Small intestine (tissue), 7 donors: ENCODE measurements at regions not wholly inside any gene's neighbourhood (a gene's known extent, or its start where the extent isn't known, plus 50 kb on each side); places are given as distances from the start of the nearest gene placed in this dataset.

Experiments
- DNase-seq, 2 donors: peaks; one replicate each; pipeline versions ENCODE4 v3.0.0 to v3.0.0-alpha.2; 2013
- FAIRE-seq: peaks from 2 replicates; lab custom pipeline; 2012; peaks lifted over from hg19 to GRCh38; lab: Jason Lieb, UNC
- H3K27ac ChIP-seq, 3 donors: one replicate each; pipeline ENCODE4 v1.5.1; 2013; ENCODE audit warnings: low read length in 2 of 3, mild to moderate bottlenecking in 2 of 3, control low read depth in 1 of 3, inconsistent platforms in 1 of 3, low read depth in 1 of 3, moderate library complexity in 1 of 3
- H3K27me3 ChIP-seq, 3 donors: one replicate each; pipeline ENCODE4 v1.6.1; 2013; ENCODE audit warnings: low read length in 3 of 3, inconsistent platforms in 1 of 3; ENCODE audit not compliant: control insufficient read depth in 3 of 3, insufficient read depth in 3 of 3
- H3K36me3 ChIP-seq, 3 donors: one replicate each; pipeline ENCODE4 v1.6.1; 2013; ENCODE audit warnings: low read length in 3 of 3, inconsistent platforms in 1 of 3, low read depth in 1 of 3, mild to moderate bottlenecking in 1 of 3, moderate library complexity in 1 of 3; ENCODE audit not compliant: control insufficient read depth in 3 of 3, insufficient read depth in 2 of 3
- H3K4me1 ChIP-seq, 3 donors: one replicate each; pipeline ENCODE4 v1.6.1; 2013; ENCODE audit warnings: low read length in 2 of 3, inconsistent platforms in 1 of 3, low read depth in 1 of 3, mild to moderate bottlenecking in 1 of 3, moderate library complexity in 1 of 3; ENCODE audit not compliant: control insufficient read depth in 3 of 3, insufficient read depth in 2 of 3
- H3K4me3 ChIP-seq, 3 donors: one replicate each; pipeline ENCODE4 v1.5.1; 2013; ENCODE audit warnings: low read length in 3 of 3, control low read depth in 1 of 3, inconsistent platforms in 1 of 3, low read depth in 1 of 3, mild to moderate bottlenecking in 1 of 3, moderate library complexity in 1 of 3
- H3K9me3 ChIP-seq, 2 donors: one replicate each; pipeline ENCODE4 v1.6.1; 2013; ENCODE audit warnings: low read depth in 1 of 2, low read length in 1 of 2; ENCODE audit not compliant: control insufficient read depth in 2 of 2, insufficient read depth in 1 of 2
- WGBS, 3 donors: extraction: QIAGEN DNeasy Blood & Tissue Kit; methylation state at CpG; one replicate each; pipeline ENCODE4 v1.1.7; 2013; 5-methylcytosine and 5-hydroxymethylcytosine counted together
- donor health status: healthy with polysubstance abuse.
- donor health status: control.
- donor health status: control.
- donor health status: Bipolar disorder and iron deficiency.
- donor health status: healthy.

DNA sequence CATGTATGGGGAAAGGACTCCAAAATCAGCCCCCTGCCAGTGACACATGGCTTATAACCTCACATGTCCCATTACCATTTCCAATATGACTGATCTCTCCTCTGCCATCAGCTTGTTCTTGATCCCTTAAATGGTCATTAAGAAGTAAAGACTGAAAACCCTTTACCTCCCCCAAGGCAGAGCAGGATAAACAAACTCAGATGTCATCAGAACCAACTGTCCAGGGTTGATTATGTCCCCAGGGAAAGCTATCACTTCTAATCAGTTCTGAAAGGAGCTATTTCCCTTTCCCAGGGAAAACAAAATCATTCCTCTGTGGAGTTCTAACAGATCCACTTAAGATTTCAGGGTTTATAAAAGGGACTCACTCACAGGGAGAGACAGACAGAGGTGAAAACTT lies 350.9 kb downstream of the SUCLA2 start:
- no peaks in the 10 kb centered on the region for H3K36me3 ChIP-seq
- no peaks in the 10 kb centered on the region for H3K4me1 ChIP-seq
- no peak overlapping the region for H3K4me3 ChIP-seq
- no peaks in the 10 kb centered on the region for H3K27me3 ChIP-seq
- FAIRE-seq (no peak), DNase-seq (no peak)
- H3K27ac ChIP-seq = no peak overlapping the region
- no peaks in the 10 kb centered on the region for H3K9me3 ChIP-seq

DNA sequence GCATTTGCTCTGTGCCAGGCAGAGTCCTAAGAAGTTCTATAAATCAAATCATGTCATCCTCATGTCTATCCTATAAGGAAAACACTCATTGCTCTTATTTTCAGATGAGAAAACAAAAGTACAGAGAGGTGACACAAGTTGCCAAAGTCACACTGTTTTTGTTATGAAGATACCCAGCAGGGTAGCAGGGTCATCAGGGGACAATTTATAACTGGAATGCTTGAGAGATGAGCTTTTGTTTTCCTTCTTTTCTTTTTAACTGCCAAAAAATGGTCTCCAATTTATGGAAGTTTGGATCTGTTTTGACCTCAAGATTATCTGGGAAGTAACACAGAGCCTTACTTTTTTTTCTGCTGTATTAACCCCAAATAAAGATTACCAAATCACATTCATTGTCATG lies 354.1 kb downstream of the SUCLA2 start:
- DNase-seq (no peak), FAIRE-seq (no peak)
- no peaks in the 10 kb centered on the region for H3K9me3 ChIP-seq
- no peak overlapping the region for H3K4me3 ChIP-seq
- H3K27me3 ChIP-seq = no peaks in the 10 kb centered on the region
- no peaks in the 10 kb centered on the region for H3K36me3 ChIP-seq
- no peak overlapping the region for H3K27ac ChIP-seq
- H3K4me1 ChIP-seq = no peaks in the 10 kb centered on the region

DNA sequence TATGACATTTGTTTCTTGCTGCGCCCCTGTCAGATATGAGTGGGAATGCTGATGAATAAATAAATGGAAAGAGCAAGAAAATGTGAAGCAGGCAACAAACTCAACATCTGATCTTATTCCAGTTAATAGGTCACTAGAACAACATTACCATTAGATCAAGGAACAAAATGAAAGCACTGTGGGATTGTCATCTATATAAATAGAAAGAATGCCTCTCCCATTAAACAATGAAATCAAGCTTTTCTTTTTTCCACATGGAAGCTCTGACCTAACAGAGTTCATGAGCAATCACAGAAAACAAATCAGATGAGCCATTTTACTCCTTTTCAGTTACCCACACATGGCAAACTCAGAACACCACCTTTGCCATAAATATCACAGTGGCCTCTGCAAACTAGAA lies 354.8 kb downstream of the SUCLA2 start:
- no peaks in the 10 kb centered on the region for H3K36me3 ChIP-seq
- FAIRE-seq (no peak), DNase-seq (no peak)
- H3K4me1 ChIP-seq = no peaks in the 10 kb centered on the region
- no peaks in the 10 kb centered on the region for H3K9me3 ChIP-seq
- no peak overlapping the region for H3K4me3 ChIP-seq
- no peaks in the 10 kb centered on the region for H3K27me3 ChIP-seq
- H3K27ac ChIP-seq = no peak overlapping the region
- 63 to 87% (median 79%) methylated on average over 1 of the region's 1 CpG for WGBS, 3 donors

DNA sequence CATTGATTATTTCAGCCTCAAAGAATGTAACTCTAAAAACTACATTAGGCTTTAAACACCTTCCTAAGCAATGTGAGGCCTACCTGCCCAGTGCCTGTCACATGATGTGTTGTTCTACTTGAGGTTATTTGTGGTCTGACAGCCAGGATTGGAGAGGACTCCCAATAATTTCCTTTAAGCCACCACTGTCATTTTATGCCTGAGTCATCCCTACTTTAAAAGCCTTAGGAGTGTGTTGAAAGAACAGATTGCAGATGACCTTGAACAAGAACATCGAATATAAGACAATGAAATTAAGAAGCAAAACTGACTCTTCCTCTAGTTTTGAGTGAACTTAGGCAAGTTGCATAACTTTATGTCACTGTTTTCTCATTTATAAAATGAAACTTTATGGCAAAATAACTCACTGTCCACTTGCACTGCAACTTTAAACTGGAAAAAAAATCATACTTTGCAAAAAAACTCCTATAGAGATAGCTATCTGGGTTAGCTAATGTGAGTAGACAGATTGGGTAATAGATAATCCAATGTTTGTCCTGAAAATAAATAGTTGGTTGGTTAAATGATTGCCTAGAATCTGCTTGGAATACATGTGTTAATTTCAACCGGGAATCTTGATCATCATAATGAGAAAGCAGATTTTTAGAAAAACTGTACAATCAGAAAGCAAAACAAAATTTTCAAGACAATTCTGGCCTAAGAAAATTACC lies 361.2 kb downstream of the SUCLA2 start:
- DNase-seq (no peak), FAIRE-seq (no peak)
- H3K27me3 ChIP-seq = no peaks in the 10 kb centered on the region
- no peak overlapping the region for H3K27ac ChIP-seq
- no peak overlapping the region for H3K4me3 ChIP-seq
- H3K9me3 ChIP-seq = no peaks in the 10 kb centered on the region
- H3K36me3 ChIP-seq = no peaks in the 10 kb centered on the region
- WGBS, 3 donors = 63 to 68% (median 64%) methylated on average over 2 of the region's 2 CpGs
- H3K4me1 ChIP-seq = no peaks in the 10 kb centered on the region

DNA sequence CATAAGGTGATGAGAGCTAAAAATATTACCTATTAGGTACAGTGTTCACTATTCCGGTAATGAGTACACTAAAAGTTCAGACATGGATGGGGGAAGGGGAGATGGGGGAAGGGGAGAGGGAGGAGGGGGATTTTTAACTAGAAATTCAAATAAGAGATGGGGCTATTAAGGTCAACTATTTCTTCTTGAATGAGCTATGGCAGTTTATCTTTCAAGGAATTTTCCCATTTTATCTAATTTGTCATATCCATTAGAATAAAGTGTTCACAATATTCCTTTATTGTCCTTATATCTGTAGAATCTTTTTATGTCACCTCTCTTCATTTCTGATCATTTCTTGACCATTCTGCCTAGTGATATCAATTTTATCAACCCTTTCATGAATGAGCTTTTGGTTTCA lies 362.4 kb downstream of the SUCLA2 start:
- Histone ChIP-seq H3K27me3 (no peaks in the 10 kb centered on the region), H3K4me3 (no peak overlapping the region), H3K9me3 (no peaks in the 10 kb centered on the region), H3K4me1 (no peaks in the 10 kb centered on the region), H3K36me3 (no peaks in the 10 kb centered on the region), H3K27ac (no peak overlapping the region)
- FAIRE-seq (no peak), DNase-seq (no peak)
- 88 to 96% (median 90%) methylated on average over 1 of the region's 1 CpG for WGBS, 3 donors

DNA sequence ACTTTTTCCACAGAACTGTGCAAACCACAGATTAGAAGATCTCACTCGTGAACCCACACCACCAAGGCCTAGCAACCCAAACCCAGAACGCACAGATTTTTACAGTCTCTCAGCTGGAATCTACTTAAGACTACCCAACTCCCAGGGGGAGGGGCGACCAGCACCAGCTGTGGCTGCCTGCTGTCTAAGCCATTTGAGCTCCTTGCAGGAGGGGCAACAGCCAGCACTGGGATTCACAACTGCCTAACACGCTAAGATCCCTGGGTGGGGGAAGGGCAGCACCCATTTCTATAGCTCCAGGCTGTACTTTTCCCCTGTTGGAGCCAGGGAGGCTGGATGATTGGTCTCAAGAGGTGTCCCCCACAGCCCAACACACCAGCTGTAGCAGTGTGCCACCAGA lies 368.8 kb downstream of the SUCLA2 start:
- H3K4me3 ChIP-seq = no peak overlapping the region
- H3K9me3 ChIP-seq = peaks cover 0 to 14% of the 10 kb centered on the region in 2 donors
- WGBS, 3 donors = 46 to 55% (median 52%) methylated on average over 4 of the region's 4 CpGs
- no peaks in the 10 kb centered on the region for H3K36me3 ChIP-seq
- no peak for FAIRE-seq
- no peaks in the 10 kb centered on the region for H3K4me1 ChIP-seq
- no peak overlapping the region for H3K27ac ChIP-seq
- H3K27me3 ChIP-seq = no peaks in the 10 kb centered on the region
- no peak for DNase-seq

DNA sequence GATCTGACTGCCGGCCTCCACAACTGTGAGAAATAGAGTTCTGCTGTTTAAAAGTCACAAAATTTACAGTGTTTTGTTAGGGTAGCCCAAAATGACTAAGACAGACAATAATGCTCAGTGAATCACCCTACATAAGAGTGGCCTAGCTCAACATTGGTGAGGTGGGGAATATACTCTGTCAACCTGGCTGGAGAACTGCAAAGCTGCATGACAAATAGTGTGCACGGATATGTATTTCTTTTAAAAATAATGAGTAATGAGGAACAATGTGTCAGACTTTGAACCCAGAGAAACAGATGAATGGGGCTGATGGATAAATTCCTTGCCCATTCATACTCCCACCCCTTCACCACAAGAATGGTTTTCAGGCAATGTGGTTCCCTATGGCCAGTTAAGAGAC lies 372.4 kb downstream of the SUCLA2 start:
- 73 to 90% (median 84%) methylated on average over 2 of the region's 2 CpGs for WGBS, 3 donors
- Histone ChIP-seq H3K36me3 (no peaks in the 10 kb centered on the region), H3K4me3 (no peak overlapping the region), H3K9me3 (peaks cover 0 to 14% of the 10 kb centered on the region in 2 donors), H3K4me1 (no peaks in the 10 kb centered on the region), H3K27ac (no peak overlapping the region), H3K27me3 (no peaks in the 10 kb centered on the region)
- DNase-seq (no peak), FAIRE-seq (no peak)

DNA sequence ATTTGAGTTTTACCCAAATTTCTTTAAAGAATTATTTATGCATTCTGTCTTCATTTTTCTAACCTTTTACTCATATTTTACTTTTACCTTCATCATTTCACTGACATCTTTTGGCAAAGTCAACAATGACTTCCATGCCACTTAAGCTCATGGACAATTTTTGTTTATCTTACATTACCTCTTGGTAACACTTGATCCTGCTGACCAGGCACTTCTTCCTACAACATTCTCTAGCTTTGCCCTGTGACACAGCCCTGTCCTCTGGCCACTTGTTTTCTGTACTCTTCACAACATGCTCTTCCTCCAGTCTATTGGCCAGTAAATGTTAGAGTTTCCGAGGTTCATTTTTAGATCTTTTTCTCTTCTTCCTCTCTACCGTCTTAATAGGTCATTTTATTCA lies 377.2 kb downstream of the SUCLA2 start:
- Histone ChIP-seq H3K27ac (no peak overlapping the region), H3K9me3 (no peaks in the 10 kb centered on the region), H3K4me3 (no peak overlapping the region), H3K4me1 (no peaks in the 10 kb centered on the region), H3K27me3 (no peaks in the 10 kb centered on the region), H3K36me3 (no peaks in the 10 kb centered on the region)
- FAIRE-seq (no peak), DNase-seq (no peak)
- 88 to 90% (median 89%) methylated on average over 2 of the region's 2 CpGs for WGBS, 3 donors

DNA sequence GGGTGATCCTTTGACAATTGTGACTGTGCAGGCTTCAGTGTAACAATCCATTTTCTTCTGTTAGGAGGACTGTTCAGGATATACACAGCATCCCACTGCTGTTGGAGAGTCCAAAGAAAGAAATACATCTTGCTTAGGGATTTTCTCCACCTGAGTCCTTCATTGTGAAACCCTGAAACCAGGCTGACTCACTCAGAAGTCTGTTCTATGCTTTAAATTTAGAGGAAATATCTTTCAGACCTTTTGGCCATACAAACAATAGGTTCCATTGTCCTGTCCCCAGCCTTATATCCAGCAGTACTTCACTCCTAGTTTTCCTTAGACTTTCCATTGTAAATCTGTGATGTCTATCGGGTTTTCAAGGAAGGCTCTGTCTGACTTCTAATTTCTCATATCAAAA lies 379.1 kb downstream of the SUCLA2 start:
- FAIRE-seq = no peak
- 17 to 66% (median 25%) methylated on average over 1 of the region's 1 CpG for WGBS, 3 donors
- DNase-seq = no peak
- Histone ChIP-seq H3K27ac (no peak overlapping the region), H3K4me1 (no peaks in the 10 kb centered on the region), H3K4me3 (no peak overlapping the region), H3K27me3 (no peaks in the 10 kb centered on the region), H3K9me3 (peaks cover 0 to 4% of the 10 kb centered on the region in 2 donors), H3K36me3 (no peaks in the 10 kb centered on the region)
